Right forelimb (tissue), 1 donor: ENCODE measurements at regions not wholly inside any gene's neighbourhood (a gene's known extent, or its start where the extent isn't known, plus 50 kb on each side); places are given as distances from the start of the nearest gene placed in this dataset.

Source experiments
- DNase-seq: peaks from one replicate; pipeline ENCODE4 v3.0.0-alpha.2; 2018

- no peak for DNase-seq
Measured at GRCh38 chr4:141409556-141409955, 188.9 kb downstream of the ZNF330 start.

- DNase-seq = no peak
Measured at GRCh38 chr4:141410839-141411238, 190.1 kb downstream of the ZNF330 start.

- DNase-seq = no peak
Measured at GRCh38 chr4:141411936-141412335, 191.2 kb downstream of the ZNF330 start.

- DNase-seq = no peak
Measured at GRCh38 chr4:141413366-141413765, 192.7 kb downstream of the ZNF330 start.

GRCh38 chr4:141415651-141416050 is 195.0 kb downstream of the ZNF330 start:
- no peak for DNase-seq

GRCh38 chr4:141416219-141416618 is 195.5 kb downstream of the ZNF330 start:
- DNase-seq = no peak

GRCh38 chr4:141416677-141417363 is 196.1 kb downstream of the ZNF330 start:
- DNase-seq = no peak

GRCh38 chr4:141417387-141417786 is 196.7 kb downstream of the ZNF330 start:
- DNase-seq = no peak

GRCh38 chr4:141425124-141425523 is 204.4 kb downstream of the ZNF330 start:
- no peak for DNase-seq

GRCh38 chr4:141427726-141428296 is 207.1 kb downstream of the ZNF330 start:
- no peak for DNase-seq

GRCh38 chr4:141429933-141430332 is 206.4 kb upstream of the IL15 start:
- DNase-seq = no peak

GRCh38 chr4:141430686-141431085 is 205.7 kb upstream of the IL15 start:
- DNase-seq = no peak

- DNase-seq = no peak
Measured at GRCh38 chr4:141432000-141432712, 204.2 kb upstream of the IL15 start.

GRCh38 chr4:141435446-141436225 is 200.7 kb upstream of the IL15 start:
- DNase-seq = no peak

GRCh38 chr4:141439223-141439622 is 197.2 kb upstream of the IL15 start:
- no peak for DNase-seq

- DNase-seq = no peak
Measured at GRCh38 chr4:141447761-141448160, 188.6 kb upstream of the IL15 start.

GRCh38 chr4:141448490-141448889 is 187.9 kb upstream of the IL15 start:
- DNase-seq = no peak

- DNase-seq = no peak
Measured at GRCh38 chr4:141449927-141450326, 186.5 kb upstream of the IL15 start.

- DNase-seq = no peak
Measured at GRCh38 chr4:141455651-141456050, 180.7 kb upstream of the IL15 start.

- no peak for DNase-seq
Measured at GRCh38 chr4:141457653-141458052, 178.7 kb upstream of the IL15 start.

- no peak for DNase-seq
Measured at GRCh38 chr4:141458501-141458900, 177.9 kb upstream of the IL15 start.

GRCh38 chr4:141459020-141459419 is 177.4 kb upstream of the IL15 start:
- no peak for DNase-seq

- no peak for DNase-seq
Measured at GRCh38 chr4:141462361-141462760, 174.0 kb upstream of the IL15 start.
